GM19395 (cell line): ENCODE measurements at regions not wholly inside any gene's neighbourhood (a gene's known extent, or its start where the extent isn't known, plus 50 kb on each side); places are given as distances from the start of the nearest gene placed in this dataset.
A peak's percentile ranks its signal among the peaks of the same experiment; 100 is the strongest.

ENCODE experiments used
- ATAC-seq: cut with Tn5 transposase; IDR thresholded peaks from one replicate; pipeline ENCODE4 v1.9.1; 2021; ENCODE audit warnings: mild to moderate bottlenecking, moderate library complexity; ENCODE audit not compliant: unreplicated experiment

GRCh38 chr20:43863821-43864544, 50.7 kb upstream of the TOX2 start:
- ATAC-seq: no peak

GRCh38 chr20:43863330-43863729, 51.3 kb upstream of the TOX2 start:
- no peak for ATAC-seq

GRCh38 chr20:43862438-43862837, 52.2 kb upstream of the TOX2 start:
- ATAC-seq: no peak

- ATAC-seq: no peak
These were observed 54.7 kb upstream of the TOX2 start for GRCh38 chr20:43859994-43860393.

- ATAC-seq: no peak
These were observed 56.7 kb upstream of the TOX2 start for GRCh38 chr20:43857932-43858331.

GRCh38 chr20:43857127-43857526, 57.5 kb upstream of the TOX2 start:
- ATAC-seq: no peak

- no peak for ATAC-seq
These were observed 58.8 kb upstream of the TOX2 start for GRCh38 chr20:43855803-43856202.

GRCh38 chr20:43853918-43854317, 60.7 kb upstream of the TOX2 start:
- no peak for ATAC-seq

- no peak for ATAC-seq
These were observed 61.4 kb upstream of the TOX2 start for GRCh38 chr20:43853174-43853803.

- ATAC-seq: no peak
These were observed 65.0 kb upstream of the TOX2 start for GRCh38 chr20:43849496-43850186.

GRCh38 chr20:43846516-43846905, 68.1 kb upstream of the TOX2 start:
- no peak for ATAC-seq

GRCh38 chr20:43844778-43845614, 69.7 kb upstream of the TOX2 start:
- no peak for ATAC-seq

GRCh38 chr20:43843965-43844660, 70.5 kb upstream of the TOX2 start:
- ATAC-seq: no peak

GRCh38 chr20:43843096-43843964, 71.3 kb upstream of the TOX2 start:
- ATAC-seq: no peak

- no peak for ATAC-seq
These were observed 72.3 kb upstream of the TOX2 start for GRCh38 chr20:43842126-43843020.

- ATAC-seq: peak; percentile 49
These were observed 74.1 kb upstream of the TOX2 start for GRCh38 chr20:43840382-43841070.

GRCh38 chr20:43839793-43840199, 74.9 kb upstream of the TOX2 start:
- peak; percentile 56 for ATAC-seq

GRCh38 chr20:43838703-43839060, 76.0 kb upstream of the TOX2 start:
- ATAC-seq: no peak
